Erythroblast (primary cell): ENCODE measurements at regions not wholly inside any gene's neighbourhood (a gene's known extent, or its start where the extent isn't known, plus 50 kb on each side); places are given as distances from the start of the nearest gene placed in this dataset.

Experiments
- GATA1 ChIP-seq: IDR thresholded peaks from 2 replicates; pipeline ENCODE4 v1.6.1; 2011; ENCODE audit warnings: low read depth, mild to moderate bottlenecking, control low read depth, low read length, moderate library complexity
- POLR2A ChIP-seq: IDR thresholded peaks from 2 replicates; pipeline ENCODE4 v1.6.1; 2011; ENCODE audit warnings: mild to moderate bottlenecking, low read length

DNA sequence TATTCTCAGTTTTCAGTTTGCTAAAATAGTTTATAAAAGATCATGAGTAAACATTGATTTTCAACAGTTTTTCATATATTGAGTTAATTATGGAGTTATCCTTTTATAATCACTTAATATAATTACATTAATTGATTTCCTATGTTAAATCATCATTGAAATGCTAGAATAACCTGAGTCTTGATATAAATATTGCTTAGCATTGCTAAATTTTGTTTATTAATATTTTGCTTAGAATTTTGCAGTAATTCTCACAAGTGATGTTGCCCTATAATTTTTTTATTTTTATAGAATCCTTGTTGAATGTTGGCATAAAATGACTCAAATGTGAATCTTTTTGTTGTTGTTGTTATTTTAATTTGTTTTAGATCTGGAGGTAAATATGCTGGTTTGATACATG lies 654.2 kb downstream of the OTOL1 start:
- TF ChIP-seq POLR2A (no peak), GATA1 (no peak)
